GM21367 (cell line): ENCODE measurements at regions not wholly inside any gene's neighbourhood (a gene's known extent, or its start where the extent isn't known, plus 50 kb on each side); places are given as distances from the start of the nearest gene placed in this dataset.

Experiments used
- ATAC-seq: cut with Tn5 transposase; IDR thresholded peaks from one replicate; pipeline ENCODE4 v1.9.1; 2021; ENCODE audit not compliant: unreplicated experiment

DNA sequence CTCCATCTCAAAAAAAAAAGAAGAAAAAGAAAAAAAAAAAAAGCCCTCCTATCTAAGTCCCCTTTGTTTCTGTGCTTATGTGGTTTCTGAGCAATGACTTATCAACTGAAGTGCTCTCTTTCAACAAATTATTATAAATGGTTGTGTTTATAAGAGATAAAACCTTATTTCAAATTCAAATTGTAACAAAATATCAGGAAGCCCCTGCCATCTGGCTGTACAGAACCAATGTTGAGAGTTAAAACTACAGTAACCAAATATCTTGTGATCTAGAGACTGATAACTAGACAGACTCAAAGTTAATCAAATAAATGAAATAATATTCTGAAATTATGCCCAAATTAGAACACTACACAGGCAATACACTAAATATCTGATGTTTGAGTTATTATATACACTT is 143.0 kb upstream of the CPNE8 start:
- ATAC-seq, result no peak

DNA sequence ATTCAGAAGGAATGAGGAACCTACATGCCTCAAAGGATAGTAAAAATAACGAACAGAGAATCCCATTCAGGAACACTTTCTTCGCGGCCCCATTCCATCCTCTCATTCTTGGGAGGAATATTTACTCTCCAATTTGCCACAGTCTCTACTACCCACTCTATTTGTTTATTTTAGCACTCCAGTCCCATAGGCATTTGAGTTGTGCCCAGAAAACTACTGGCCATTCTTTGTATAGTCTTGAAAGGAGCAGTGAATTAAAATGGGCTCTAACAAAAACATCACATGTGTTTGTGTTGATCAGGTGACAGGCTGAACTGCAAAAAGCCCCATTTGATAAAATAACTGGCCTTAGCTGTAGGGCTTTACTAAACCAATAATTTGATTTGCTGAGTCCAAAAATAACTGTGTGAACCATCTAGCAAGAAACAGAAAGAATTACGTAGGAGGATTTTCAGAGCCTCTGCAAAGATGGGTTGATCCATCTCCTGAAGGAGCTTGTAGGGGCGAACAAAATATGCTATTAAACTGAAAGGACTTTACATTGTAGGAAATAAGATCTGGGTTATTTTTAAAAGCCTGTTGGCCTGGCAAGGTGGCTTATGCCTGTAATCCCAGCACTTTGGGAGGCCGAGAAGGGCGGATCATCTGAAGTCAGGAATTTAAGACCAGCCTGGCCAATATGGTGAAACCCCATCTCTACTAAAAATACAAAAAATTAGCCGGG is 142.3 kb upstream of the CPNE8 start:
- no peak for ATAC-seq

DNA sequence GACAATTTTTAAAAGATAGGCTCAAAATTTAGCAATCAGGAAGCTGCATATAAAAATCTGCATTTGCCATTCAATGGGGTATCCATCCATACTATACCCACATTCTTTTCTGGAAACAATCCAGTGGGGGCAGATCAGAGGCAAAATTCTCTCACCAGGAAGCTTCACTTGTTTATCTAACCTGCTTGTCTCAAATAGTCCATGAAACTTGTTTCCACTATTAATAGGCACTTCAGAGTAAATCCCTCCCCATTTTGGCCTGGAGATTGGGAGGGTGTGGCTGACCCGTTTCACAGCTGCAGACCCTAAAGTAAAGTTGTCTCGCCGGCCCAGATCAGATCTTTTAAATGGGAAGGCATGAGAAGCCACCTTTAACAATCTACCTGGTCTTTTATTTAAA is 139.4 kb upstream of the CPNE8 start:
- no peak for ATAC-seq

DNA sequence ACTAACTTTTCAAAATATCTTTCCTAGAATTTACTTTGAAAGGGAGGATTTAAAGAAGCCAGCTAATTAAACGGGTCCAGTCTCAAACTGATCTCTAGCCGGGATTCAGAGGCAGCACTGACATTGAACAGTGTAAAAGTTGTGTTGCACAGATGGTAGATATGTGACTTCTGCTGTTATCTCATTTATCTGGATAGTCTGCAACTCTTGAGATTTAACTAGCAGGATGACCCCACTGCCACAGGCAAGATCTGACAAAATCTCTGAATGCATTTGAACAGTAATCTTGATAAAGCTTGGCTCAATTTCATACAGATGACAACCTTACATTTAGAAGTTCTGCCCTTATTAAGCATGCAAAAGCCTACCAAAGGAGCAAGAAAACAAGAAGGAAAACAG is 138.0 kb upstream of the CPNE8 start:
- no peak for ATAC-seq

DNA sequence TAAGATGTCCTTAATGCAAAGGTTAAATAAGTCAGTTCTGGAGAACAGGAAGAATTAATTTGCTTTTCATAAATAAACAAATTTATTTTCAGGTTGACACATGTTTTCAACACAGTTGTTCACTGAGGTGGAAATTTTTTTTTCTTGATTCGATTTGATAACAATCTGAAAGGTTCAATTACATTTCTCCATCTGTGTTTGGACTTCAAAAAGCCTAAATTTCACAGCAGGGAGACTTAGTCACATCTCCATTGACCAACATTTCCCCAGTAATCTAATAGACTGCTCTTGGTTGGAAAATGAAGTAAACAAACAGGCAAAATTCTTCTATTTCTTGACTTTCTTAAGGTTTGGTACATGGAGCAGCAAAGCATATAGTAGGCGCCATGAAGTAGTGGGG is 134.9 kb upstream of the CPNE8 start:
- no peak for ATAC-seq

DNA sequence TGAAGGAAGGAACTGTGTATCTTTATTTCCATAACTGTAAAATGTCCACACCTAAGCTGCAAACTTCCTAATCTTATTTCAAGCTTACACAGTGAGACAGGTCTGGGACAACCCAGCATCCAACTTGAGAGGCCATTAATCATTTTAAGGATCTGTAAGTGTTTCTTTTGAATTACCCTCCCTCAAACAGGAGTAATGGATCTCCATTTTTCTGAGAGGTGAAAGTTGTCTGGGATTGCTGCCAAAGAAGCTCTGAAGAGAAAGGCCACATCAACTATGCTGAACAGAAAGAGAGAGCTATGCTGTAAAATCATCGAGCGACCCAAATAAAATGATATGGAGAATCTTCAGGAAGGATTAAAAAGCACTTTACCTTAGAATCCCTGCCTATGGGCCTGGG is 131.7 kb upstream of the CPNE8 start:
- ATAC-seq, result no peak

DNA sequence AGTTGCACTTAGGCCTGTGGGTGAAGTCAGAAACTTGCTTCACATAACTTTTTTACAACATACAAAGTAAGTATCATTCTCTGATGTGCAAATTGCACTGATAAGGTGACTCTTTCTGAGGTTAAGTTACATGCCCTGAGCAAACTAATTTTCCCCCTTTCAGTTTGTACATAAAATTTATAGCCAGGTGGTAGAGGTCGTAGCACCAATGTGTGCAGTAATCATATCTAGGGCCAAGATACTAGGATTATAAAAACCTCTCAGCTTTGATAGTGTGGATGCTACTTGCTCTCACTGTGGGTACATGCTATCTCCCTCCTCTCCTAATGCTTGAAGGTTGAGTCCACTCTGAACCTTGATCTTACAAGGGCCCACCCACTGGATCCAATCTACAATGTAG is 130.7 kb upstream of the CPNE8 start:
- ATAC-seq, result no peak

DNA sequence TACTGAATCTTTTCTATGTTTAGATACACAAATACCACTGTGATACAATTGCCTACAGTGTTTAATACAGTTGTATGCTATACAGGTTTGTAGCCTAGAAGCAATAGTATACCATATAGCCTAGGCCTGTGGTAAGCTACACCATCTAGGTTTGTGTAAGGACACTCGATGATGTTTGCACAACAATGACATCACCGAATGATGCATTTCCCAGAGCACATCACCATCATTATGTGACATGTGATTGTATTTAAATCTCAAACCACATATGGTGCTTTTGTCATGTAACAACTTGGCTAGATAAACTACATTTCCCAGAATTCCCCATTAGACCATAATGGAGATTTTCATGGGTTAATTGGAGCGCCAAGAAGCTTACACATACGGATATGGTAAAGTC is 128.4 kb upstream of the CPNE8 start:
- ATAC-seq, result no peak

DNA sequence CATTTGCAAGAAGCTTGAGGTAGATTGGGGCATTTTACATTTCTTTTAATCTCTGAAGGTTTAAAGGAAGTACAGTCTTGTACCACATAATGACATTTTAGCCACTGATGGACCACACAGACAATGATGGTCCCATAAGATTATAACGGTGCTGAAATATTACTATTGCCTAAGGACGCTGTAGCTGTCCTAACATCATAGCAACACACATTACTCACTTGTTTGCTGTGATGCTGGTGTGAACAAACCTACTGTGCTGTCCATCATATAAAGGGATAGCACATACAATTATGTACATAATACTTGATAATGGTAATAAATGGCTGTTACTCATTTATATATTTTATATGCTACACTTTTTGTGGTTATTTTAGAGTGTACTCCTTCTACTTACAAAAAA is 127.1 kb upstream of the CPNE8 start:
- no peak for ATAC-seq

DNA sequence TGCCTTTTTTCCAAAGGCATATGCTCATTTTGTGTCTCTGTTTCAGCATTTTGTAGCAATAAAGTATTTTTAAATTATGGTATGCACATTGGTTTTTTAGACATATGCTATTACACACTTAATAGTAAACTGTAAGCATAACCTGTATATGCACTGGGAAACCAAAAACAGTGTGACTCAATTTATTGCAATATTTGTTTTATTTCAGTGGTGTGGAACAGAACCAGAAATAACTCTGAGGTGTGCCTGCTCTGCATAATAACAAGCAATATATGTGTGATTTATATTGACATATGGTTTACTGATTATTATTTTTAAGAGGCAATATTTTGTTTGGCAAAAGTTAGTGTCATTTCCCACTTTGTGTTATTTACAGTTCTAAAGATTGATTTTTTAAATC is 126.6 kb upstream of the CPNE8 start:
- no peak for ATAC-seq

DNA sequence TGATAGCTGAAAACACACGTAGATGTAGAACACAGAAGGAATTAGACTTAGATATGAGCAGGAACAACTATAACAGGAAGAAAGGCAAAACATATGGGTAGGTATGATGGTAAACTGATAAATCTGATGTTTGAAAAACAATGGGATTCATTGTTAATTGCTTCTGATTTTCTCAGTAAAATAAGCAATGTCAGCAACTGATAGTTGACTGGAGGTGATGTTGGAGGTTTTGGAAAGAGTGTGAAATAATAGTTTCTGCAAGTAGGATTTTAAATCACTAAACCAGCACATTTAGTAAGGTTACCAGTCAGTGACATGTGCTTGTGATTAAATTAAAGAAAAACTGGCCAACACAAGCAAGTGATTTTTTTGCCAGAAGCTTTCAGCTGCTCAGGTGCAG is 123.0 kb upstream of the CPNE8 start:
- ATAC-seq, result no peak

DNA sequence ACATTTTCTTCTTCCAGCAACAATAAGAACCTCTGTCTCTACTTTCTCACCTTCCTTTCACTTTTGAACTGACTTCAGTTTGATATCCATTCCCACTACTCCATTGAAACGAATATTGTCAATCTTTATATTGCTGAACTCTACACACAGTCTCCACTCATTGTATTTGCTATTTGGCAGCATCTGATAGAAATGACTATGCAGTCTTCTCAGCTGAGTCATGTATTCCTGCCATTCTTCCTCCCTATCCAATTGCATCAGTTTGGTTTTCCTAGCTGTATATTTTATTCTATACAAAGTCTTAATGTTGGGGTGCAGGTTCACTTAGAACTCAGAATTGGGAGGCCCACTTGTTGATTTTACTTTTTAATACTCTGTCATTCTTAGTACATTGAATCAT is 107.5 kb upstream of the CPNE8 start:
- ATAC-seq, result no peak

DNA sequence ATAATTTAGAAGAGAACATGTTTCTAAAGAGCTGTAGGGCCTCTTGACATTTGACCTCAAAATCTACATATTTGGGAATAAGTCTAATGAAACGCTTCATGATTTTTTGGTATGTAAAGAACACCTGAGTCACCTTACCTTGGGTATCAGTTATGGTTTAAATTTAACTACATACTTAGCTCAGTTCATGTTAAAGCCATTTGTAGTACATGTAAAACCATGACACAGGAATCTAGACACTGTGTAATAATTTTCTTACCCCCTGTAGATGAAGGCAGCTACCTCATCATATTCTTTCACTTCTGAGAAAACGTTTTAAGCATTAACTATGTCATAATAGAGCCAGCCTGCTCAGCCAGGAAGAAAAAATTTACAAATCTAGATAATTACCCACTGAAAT is 105.8 kb upstream of the CPNE8 start:
- no peak for ATAC-seq

DNA sequence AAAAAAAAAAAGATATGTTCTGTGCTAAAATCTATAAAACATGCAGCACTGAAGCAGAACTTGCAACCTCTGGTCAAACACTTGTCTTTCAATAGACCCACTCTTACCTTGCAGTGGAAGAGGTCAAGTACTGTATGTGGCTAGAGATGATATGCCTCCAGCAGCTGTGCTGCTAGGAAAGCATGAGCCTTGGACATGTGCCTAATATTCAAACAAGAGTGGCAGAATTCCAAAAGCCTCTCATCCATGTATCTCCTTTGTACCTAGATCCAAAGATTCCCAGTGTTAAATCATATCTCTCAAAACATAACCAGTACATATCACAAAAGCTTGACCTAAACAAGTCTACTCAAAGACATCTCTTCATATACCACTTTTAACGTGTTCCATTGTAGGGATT is 105.0 kb upstream of the CPNE8 start:
- no peak for ATAC-seq

DNA sequence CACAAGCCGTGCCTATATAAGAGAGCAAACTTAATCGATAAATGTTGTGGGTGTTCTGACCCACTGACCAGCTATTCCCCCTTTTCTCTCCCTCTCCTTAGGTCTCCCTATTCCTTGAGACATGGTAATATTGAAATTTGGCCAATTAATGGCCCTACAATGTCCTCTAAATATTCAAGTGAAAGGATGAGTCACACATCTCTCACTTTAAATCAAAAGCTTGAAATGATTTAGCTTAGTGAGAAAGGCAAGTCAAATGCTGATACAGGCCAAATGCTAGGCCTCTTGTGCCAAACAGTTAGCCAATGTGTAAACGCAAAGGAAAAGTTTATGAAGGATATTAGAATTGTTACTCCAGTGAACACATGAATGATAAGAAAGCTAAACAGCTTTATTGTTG is 102.2 kb upstream of the CPNE8 start:
- no peak for ATAC-seq

DNA sequence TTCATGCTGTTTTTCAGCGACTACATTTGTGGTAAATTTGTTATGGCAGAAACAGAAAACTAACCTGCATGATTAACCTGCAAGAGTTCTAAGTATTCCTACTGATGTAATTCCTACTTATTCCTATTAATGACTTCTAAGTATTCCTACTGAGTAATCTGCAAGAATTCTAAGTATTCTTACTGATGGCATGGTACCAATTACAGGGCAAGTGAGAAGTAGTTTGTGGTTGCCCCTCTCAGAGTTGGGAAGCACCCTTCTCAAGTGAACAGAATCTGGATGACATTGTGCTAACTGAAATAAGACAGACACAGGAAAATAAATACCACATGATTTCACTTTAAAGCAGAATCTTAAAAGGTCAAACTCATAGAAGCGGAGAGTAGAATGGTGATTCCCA is 100.9 kb upstream of the CPNE8 start:
- ATAC-seq, result no peak

DNA sequence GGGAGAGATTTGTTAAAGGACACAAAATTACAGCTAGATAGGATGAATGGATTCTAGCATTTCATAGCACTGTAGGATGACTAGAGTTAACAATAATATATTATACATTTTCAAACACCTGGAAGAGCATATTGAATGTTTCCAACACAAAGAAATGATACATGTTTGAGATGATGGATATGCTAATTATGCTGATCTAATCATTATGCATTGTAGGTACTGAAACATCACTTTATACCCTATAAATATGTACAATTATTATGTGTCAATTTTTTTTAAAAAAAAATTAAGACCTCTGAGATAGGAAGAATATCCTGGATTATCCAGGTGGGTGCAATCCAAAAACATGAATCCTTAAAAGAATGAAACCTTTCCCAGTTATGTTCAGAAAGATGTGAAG is 100.3 kb upstream of the CPNE8 start:
- no peak for ATAC-seq

DNA sequence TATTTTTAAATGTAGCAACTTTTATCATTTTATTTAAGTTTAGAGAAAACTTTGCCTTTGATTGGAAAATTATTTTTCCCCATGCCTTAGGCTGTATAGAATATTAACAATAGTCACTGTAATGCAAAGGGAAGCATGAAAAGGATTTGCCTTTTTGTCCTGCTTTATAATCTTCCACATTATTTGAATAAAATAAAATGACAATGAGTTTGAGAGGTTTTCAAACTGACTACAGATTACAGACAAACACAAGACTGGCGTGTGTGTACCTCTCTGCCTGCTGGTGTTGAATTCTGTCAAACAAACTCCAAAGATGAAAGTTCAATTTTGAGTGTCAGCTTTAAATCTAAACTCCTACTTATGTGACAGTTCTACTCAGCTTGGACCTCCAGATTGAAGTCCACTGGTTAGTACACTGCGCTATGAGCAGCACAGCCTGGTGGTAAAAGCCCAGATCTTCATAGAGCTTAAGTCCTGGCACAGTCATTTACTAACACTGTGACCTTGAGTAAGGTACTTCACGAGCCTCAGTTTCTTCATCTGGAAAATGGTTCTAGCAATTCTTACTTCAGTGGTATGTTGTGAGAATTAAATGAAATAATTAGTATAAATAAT is 98.3 kb upstream of the CPNE8 start:
- no peak for ATAC-seq

DNA sequence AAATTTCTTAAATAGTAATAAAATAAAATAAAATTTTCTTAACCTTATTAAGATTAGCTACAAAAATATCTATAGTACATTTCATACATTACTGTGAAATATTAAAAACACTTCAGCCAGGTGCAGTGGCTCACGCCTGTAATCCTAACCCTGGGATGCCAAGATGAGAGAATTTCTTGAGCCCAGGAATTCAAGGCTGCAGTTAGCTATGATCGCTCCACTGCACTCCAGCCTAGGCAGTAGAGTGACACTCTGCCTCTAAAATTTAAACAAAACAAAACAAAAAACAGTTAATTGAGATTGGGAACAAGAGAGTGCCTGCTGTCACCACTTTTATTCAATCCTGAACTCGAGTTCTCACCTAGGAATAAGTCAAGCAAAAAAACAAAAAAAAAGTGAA is 95.0 kb upstream of the CPNE8 start:
- no peak for ATAC-seq

DNA sequence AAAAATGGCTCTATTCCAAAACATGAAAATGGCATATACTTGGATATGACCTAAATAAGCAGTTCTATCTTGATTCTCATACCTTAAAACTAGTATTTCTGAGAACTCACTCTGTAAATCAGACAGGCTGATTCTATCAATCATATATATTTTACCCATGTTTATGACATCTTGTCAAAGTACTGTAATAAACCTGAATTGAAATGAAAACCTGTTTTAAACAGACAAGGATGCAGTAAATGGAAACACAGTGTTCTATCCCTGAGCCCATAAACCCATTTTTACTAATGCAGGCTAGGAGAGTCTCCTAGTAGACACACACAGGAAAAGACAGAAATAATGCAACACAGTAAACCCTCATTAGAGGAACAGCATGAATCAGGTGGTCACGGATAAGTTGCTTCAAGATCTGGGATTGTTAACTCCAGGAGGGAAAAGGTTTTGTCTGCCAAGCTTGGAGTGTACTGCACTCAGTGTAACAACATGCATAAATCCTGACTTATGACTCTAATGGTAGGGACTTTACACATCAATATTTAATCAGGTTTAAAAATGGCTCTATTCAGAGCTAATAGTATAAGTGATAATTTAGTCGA is 93.6 kb upstream of the CPNE8 start:
- no peak for ATAC-seq

DNA sequence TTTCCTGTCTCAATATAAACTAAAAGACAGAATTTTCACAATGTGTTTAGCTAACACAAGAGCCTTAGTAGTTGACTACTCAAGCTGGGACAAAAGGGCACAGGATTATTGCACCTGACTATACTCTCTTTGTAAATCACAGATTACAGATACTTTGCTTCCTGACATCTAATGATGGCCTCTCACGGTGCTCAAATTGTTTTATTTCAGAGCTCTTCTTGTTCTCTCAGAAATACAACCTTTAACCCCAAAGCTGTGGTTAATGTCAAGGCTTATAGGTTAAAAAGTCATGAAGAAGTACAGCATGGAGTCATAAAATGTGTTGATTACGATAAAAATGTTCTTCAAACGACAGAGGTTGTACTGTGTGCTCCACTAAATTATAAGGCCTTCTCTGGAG is 89.9 kb upstream of the CPNE8 start:
- ATAC-seq, result no peak

DNA sequence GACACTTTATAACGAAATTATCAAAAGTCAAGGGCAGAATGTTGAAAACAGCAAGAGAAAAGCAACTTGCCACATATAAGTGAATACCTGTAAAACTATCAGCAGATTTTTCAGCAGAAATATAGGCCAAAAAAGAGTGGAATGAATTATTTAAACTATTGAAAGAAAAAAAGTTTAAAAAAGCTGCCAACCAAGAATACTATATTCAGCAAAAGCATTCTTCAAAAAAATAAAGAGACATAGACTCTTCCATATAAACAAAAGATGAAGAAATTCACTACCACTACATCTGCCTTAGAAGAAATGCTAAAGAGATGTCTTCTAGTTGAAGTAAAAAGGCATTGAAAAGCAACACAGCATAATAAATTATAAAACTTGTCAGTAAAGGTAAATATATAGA is 80.6 kb upstream of the CPNE8 start:
- ATAC-seq, result no peak

DNA sequence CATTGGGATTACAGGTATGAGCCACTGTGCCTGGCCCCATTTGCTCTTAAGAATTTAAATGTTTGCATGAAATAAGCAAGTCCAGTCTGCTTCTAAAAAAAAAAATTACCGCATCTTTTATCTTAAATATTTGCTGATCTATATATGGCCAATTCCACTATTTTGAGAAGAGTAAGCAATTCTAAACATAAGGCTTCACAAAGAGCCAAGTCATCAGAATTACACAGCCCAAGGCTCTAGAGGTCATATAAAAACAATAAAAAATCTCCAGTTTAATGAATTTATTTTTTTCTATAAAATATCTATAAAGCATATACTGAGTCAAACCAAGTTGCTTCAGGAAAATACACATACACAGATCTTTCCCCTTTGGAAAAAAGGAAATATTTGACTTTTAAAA is 79.0 kb upstream of the CPNE8 start:
- ATAC-seq, result no peak
